IMR-90 (cell line): ENCODE measurements at regions not wholly inside any gene's neighbourhood (a gene's known extent, or its start where the extent isn't known, plus 50 kb on each side); places are given as distances from the start of the nearest gene placed in this dataset.

Experiments
- ATAC-seq: fragments of 200-7000 bp; cut with Tn5 transposase; 2 replicates; pipeline ENCODE4 v1.9.1; 2020; ENCODE audit warnings: low read depth, mild to moderate bottlenecking, moderate library complexity
- BruUV-seq: library from RNA; stranded (reverse); fragments of 400-500 nt; replicated peaks from 2 replicates; lab custom pipeline; 2021; lab: Mats Ljungman, UMichigan
- CTCF ChIA-PET: fragments of 300-600 bp; formaldehyde crosslinking; extraction: SDS; loops from one replicate; lab custom pipeline; 2021; ENCODE audit warnings: antibody characterized with exemption; lab: Yijun Ruan, JAX
- POLR2A ChIA-PET: fragments of 300-600 bp; sonication (Branson Sonifier 250); formaldehyde crosslinking; loops from one replicate; lab custom pipeline; 2022; ENCODE audit warnings: antibody characterized with exemption; ENCODE audit not compliant: unreplicated experiment; lab: Charles Lee
- DNase-seq: peaks from one replicate; pipeline ENCODE4 v3.0.0; 2013
- H2AFZ ChIP-seq: replicated peaks from 2 replicates; pipeline ENCODE3; 2013; ENCODE audit warnings: low read length, mild to moderate bottlenecking; ENCODE audit not compliant: poor library complexity
- H2AK5ac ChIP-seq: 2 replicates; pipeline ENCODE4 v1.6.1; 2013; ENCODE audit warnings: low read depth, low read length, inconsistent platforms
- H2AK9ac ChIP-seq: replicated peaks from 2 replicates; pipeline ENCODE3; 2013; ENCODE audit warnings: mild to moderate bottlenecking, low read depth, low read length, moderate library complexity; ENCODE audit not compliant: poor library complexity
- H2BK120ac ChIP-seq: 2 replicates; pipeline ENCODE4 v1.6.1; 2013; ENCODE audit warnings: low read depth, low read length, inconsistent platforms
- H2BK15ac ChIP-seq: 3 replicates; pipeline ENCODE4 v1.6.1; 2013; ENCODE audit warnings: low read depth, low read length, inconsistent platforms
- H2BK20ac ChIP-seq: 2 replicates; pipeline ENCODE4 v1.6.1; 2013; ENCODE audit warnings: low read depth, mild to moderate bottlenecking, inconsistent platforms, low read length, moderate library complexity
- H2BK5ac ChIP-seq: 2 replicates; pipeline ENCODE4 v1.6.1; 2013; ENCODE audit warnings: mild to moderate bottlenecking, low read depth, low read length, inconsistent platforms; ENCODE audit not compliant: poor library complexity, severe bottlenecking
- H3K14ac ChIP-seq: replicated peaks from 2 replicates; pipeline ENCODE4 v1.6.1; 2013; ENCODE audit warnings: low read depth, low read length, inconsistent platforms
- H3K18ac ChIP-seq: 2 replicates; pipeline ENCODE4 v1.6.1; 2013; ENCODE audit warnings: low read depth, low read length, control low read depth
- H3K23ac ChIP-seq: 2 replicates; pipeline ENCODE4 v1.6.1; 2013; ENCODE audit warnings: low read depth, low read length, inconsistent platforms
- H3K27ac ChIP-seq: 2 replicates; pipeline ENCODE4 v1.5.1; 2013; ENCODE audit warnings: mild to moderate bottlenecking, control low read depth, low read length; ENCODE audit not compliant: insufficient read depth
- H3K27me3 ChIP-seq: 2 replicates; pipeline ENCODE4 v1.6.1; 2013; ENCODE audit warnings: low read length; ENCODE audit not compliant: control insufficient read depth, insufficient read depth
- H3K36me3 ChIP-seq: 2 replicates; pipeline ENCODE4 v1.6.1; 2013; ENCODE audit warnings: low read length, mixed read lengths; ENCODE audit not compliant: control insufficient read depth, insufficient read depth
- H3K4ac ChIP-seq: 2 replicates; pipeline ENCODE4 v1.6.1; 2013; ENCODE audit warnings: low read depth, low read length, inconsistent platforms
- H3K4me1 ChIP-seq: 2 replicates; pipeline ENCODE4 v1.6.1; 2013; ENCODE audit warnings: low read length, mixed read lengths; ENCODE audit not compliant: control insufficient read depth, insufficient read depth
- H3K4me2 ChIP-seq: 2 replicates; pipeline ENCODE4 v1.6.1; 2013; ENCODE audit warnings: low read depth, mild to moderate bottlenecking, control low read depth, low read length, moderate library complexity
- H3K4me3 ChIP-seq: 2 replicates; pipeline ENCODE4 v1.5.1; 2013; ENCODE audit warnings: low read depth, mild to moderate bottlenecking, control low read depth, low read length, moderate library complexity; ENCODE audit not compliant: insufficient read depth
- H3K56ac ChIP-seq: 2 replicates; pipeline ENCODE4 v1.6.1; 2013; ENCODE audit warnings: low read length, inconsistent platforms; ENCODE audit not compliant: insufficient read depth; ENCODE audit errors: extremely low read depth
- H3K79me1 ChIP-seq, 2 experiments: 2 replicates each; pipeline ENCODE4 v1.6.1; 2013; ENCODE audit warnings: low read length in 2 of 2, inconsistent platforms in 1 of 2, low read depth in 1 of 2
- H3K9ac ChIP-seq: 2 replicates; pipeline ENCODE4 v1.6.1; 2013; ENCODE audit warnings: low read depth, low read length, control low read depth
- H3K9me1 ChIP-seq: 2 replicates; pipeline ENCODE4 v1.6.1; 2013; ENCODE audit warnings: low read length, inconsistent platforms; ENCODE audit not compliant: insufficient read depth
- H3K9me3 ChIP-seq: 2 replicates; pipeline ENCODE4 v1.6.1; 2013; ENCODE audit warnings: low read length; ENCODE audit not compliant: control insufficient read depth, insufficient read depth
- H4K20me1 ChIP-seq: 2 replicates; pipeline ENCODE4 v1.6.1; 2013; ENCODE audit warnings: low read length, inconsistent platforms; ENCODE audit not compliant: insufficient read depth
- H4K5ac ChIP-seq: 2 replicates; pipeline ENCODE4 v1.6.1; 2013; ENCODE audit warnings: mild to moderate bottlenecking, low read depth, low read length, control low read depth
- H4K8ac ChIP-seq, 2 experiments: 2 replicates each; pipeline ENCODE4 v1.6.1; 2013; ENCODE audit warnings: low read depth in 2 of 2, low read length in 2 of 2, control low read depth in 1 of 2, inconsistent platforms in 1 of 2
- H4K91ac ChIP-seq: 2 replicates; pipeline ENCODE4 v1.6.1; 2013; ENCODE audit warnings: low read depth, low read length, inconsistent platforms; ENCODE audit not compliant: insufficient read depth
- BHLHE40 ChIP-seq: fragments of 150-350 bp; IDR thresholded peaks from 2 replicates; pipeline ENCODE4 v1.6.1; 2016; ENCODE audit warnings: mild to moderate bottlenecking, low read depth, low read length
- CEBPB ChIP-seq: IDR thresholded peaks from 2 replicates; pipeline ENCODE4 v1.6.1; 2012; ENCODE audit warnings: low read depth, low read length, improper control_type of control experiment
- CHD1 ChIP-seq: IDR thresholded peaks from 2 replicates; pipeline ENCODE4 v1.6.1; 2012; ENCODE audit warnings: low read depth, low read length, improper control_type of control experiment
- CTCF ChIP-seq: conservative IDR thresholded peaks from 2 replicates; pipeline ENCODE4 v1.5.1; 2012; ENCODE audit warnings: mild to moderate bottlenecking, low read depth, low read length, improper control_type of control experiment
- ELK1 ChIP-seq: fragments of 150-350 bp; IDR thresholded peaks from 2 replicates; pipeline ENCODE4 v1.6.1; 2016; ENCODE audit warnings: low read depth, mild to moderate bottlenecking, low read length, moderate library complexity, borderline replicate concordance
- FOS ChIP-seq: fragments of 150-350 bp; IDR thresholded peaks from 2 replicates; pipeline ENCODE4 v1.6.1; 2016; ENCODE audit warnings: low read depth, low read length
- MAFK ChIP-seq: IDR thresholded peaks from 2 replicates; pipeline ENCODE4 v1.6.1; 2012; ENCODE audit warnings: low read depth, low read length, improper control_type of control experiment
- MAZ ChIP-seq: IDR thresholded peaks from 2 replicates; pipeline ENCODE4 v1.6.1; 2012; ENCODE audit warnings: low read depth, mild to moderate bottlenecking, low read length, improper control_type of control experiment, moderate library complexity, borderline replicate concordance
- MXI1 ChIP-seq: IDR thresholded peaks from 2 replicates; pipeline ENCODE4 v1.6.1; 2012; ENCODE audit warnings: low read depth, mild to moderate bottlenecking, low read length, moderate library complexity, borderline replicate concordance
- NFE2L2 ChIP-seq: fragments of 150-350 bp; IDR thresholded peaks from 2 replicates; pipeline ENCODE4 v1.6.1; 2016; ENCODE audit warnings: low read depth, mild to moderate bottlenecking, low read length
- RAD21 ChIP-seq: IDR thresholded peaks from 2 replicates; pipeline ENCODE4 v1.6.1; 2012; ENCODE audit warnings: low read length, improper control_type of control experiment
- RCOR1 ChIP-seq: IDR thresholded peaks from 2 replicates; pipeline ENCODE4 v1.6.1; 2012; ENCODE audit warnings: mild to moderate bottlenecking, low read length, improper control_type of control experiment; ENCODE audit not compliant: insufficient replicate concordance
- RFX5 ChIP-seq: IDR thresholded peaks from 2 replicates; pipeline ENCODE4 v1.8.0; 2012; ENCODE audit warnings: low read depth, mild to moderate bottlenecking, low read length, moderate library complexity
- USF2 ChIP-seq: fragments of 150-350 bp; IDR thresholded peaks from 2 replicates; pipeline ENCODE4 v1.6.1; 2017; ENCODE audit warnings: mild to moderate bottlenecking, antibody characterized with exemption, low read length, low read depth
- WGBS, 2 experiments: methylation state at CpG; one replicate each; pipeline versions ENCODE4 v1.1.5 to v1.1.7; 2013; ENCODE audit warnings: missing lambda C conversion rate in 2 of 2; ENCODE audit not compliant: insufficient read length in 1 of 2; ENCODE audit errors: extremely low coverage in 2 of 2; 5-methylcytosine and 5-hydroxymethylcytosine counted together
- dilution Hi-C: fragments of 300-500 bp; cut with HindIII; formaldehyde crosslinking; loops from one replicate; pipeline ENCODE4 v1.14.3; 2018; ENCODE audit warnings: low sequenced_read_pairs; ENCODE audit not compliant: unreplicated experiment
- in situ Hi-C: fragments of 300-500 bp; cut with MboI; formaldehyde crosslinking; loops from 3 replicates; pipeline ENCODE4 v1.14.3; 2019; ENCODE audit warnings: low sequenced_read_pairs, inconsistent platforms, mixed read lengths
- intact Hi-C: fragments of 100-400 bp; cut with micrococcal nuclease; formaldehyde crosslinking; loops from 2 replicates; pipeline ENCODE4 v1.10.0; 2022

GRCh38 chr4:159777689-159778088 is 674.8 kb downstream of the RAPGEF2 start:
- dilution Hi-C loops (no loop called here), in situ Hi-C loops (no loop called here), intact Hi-C loops (no loop called here)
- H2AK5ac ChIP-seq: no peak overlapping the region
- no peak overlapping the region for H3K56ac ChIP-seq
- H2BK20ac ChIP-seq: no peak overlapping the region
- H3K36me3 ChIP-seq: no peaks in the 10 kb centered on the region
- no peaks in the 10 kb centered on the region for H3K79me1 ChIP-seq
- H2BK5ac ChIP-seq: no peak overlapping the region
- no peak overlapping the region for H3K4ac ChIP-seq
- CTCF ChIA-PET: no interaction called here
- H3K27me3 ChIP-seq: no peaks in the 10 kb centered on the region
- H4K91ac ChIP-seq: no peak overlapping the region
- H3K9me3 ChIP-seq: no peaks in the 10 kb centered on the region
- no peak overlapping the region for H2AFZ ChIP-seq
- H3K4me2 ChIP-seq: no peak overlapping the region
- no peak overlapping the region for H4K5ac ChIP-seq
- no peak overlapping the region for H3K18ac ChIP-seq
- no peak overlapping the region for H3K9ac ChIP-seq
- H2BK120ac ChIP-seq: no peak overlapping the region
- no peak overlapping the region for H2AK9ac ChIP-seq
- TF ChIP-seq CEBPB (no peak), RFX5 (no peak), RAD21 (no peak), ELK1 (no peak), CHD1 (no peak), MAZ (no peak), MAFK (no peak), BHLHE40 (no peak), NFE2L2 (no peak), FOS (no peak), USF2 (no peak), RCOR1 (no peak), CTCF (no peak), MXI1 (no peak)
- H3K9me1 ChIP-seq: no peaks in the 10 kb centered on the region
- H4K20me1 ChIP-seq: no peaks in the 10 kb centered on the region
- ATAC-seq (no peak), DNase-seq (no peak)
- H2BK15ac ChIP-seq: no peak overlapping the region
- no peaks in the 10 kb centered on the region for H3K4me1 ChIP-seq
- H3K27ac ChIP-seq: no peak overlapping the region
- WGBS, 2 experiments: no CpG with 5 or more reads among the region's 4 CpGs
- POLR2A ChIA-PET: no interaction called here
- no peak overlapping the region for H3K14ac ChIP-seq
- no TSS peak for BruUV-seq
- no peak overlapping the region for H4K8ac ChIP-seq
- H3K4me3 ChIP-seq: no peak overlapping the region
- H3K23ac ChIP-seq: no peak overlapping the region
